SU-DHL-6 (cell line): ENCODE measurements at regions not wholly inside any gene's neighbourhood (a gene's known extent, or its start where the extent isn't known, plus 50 kb on each side); places are given as distances from the start of the nearest gene placed in this dataset.

Experiments used
- CTCF ChIP-seq: fragments of 200-600 bp; sonication (generic); IDR thresholded peaks from one replicate; pipeline ENCODE4 v1.5.1; 2017; ENCODE audit warnings: antibody characterized with exemption, mild to moderate bottlenecking, low read length, moderate library complexity; ENCODE audit not compliant: insufficient read depth, poor library complexity, severe bottlenecking
- EZH2phosphoT487 ChIP-seq: fragments of 200-600 bp; sonication (generic), shearing (Covaris generic); conservative IDR thresholded peaks from 2 replicates; pipeline ENCODE4 v1.6.1; 2018; ENCODE audit warnings: mild to moderate bottlenecking, antibody characterized with exemption, low read length, moderate library complexity, mixed read lengths

GRCh38 chr17:16880121-16880842, 91.6 kb downstream of the TNFRSF13B start:
- TF ChIP-seq CTCF (no peak), EZH2phosphoT487 (no peak)
